Activated CD4-positive, alpha-beta memory T cell treated with anti-CD3 and anti-CD28 coated beads, Interleukin-2, amount 10 ng/mL, durations not matched to agents 7 days and 5 days (primary cell): ENCODE measurements at regions not wholly inside any gene's neighbourhood (a gene's known extent, or its start where the extent isn't known, plus 50 kb on each side); places are given as distances from the start of the nearest gene placed in this dataset.

Experiments used
- CTCF ChIA-PET: fragments of 350-600 bp; sonication (Branson Sonifier 250); formaldehyde crosslinking; loops from one replicate; lab custom pipeline; 2021; ENCODE audit warnings: antibody characterized with exemption, inconsistent platforms; lab: Charles Lee
- POLR2A ChIA-PET: fragments of 350-600 bp; sonication (Branson Sonifier 250); formaldehyde crosslinking; loops from one replicate; lab custom pipeline; 2021; ENCODE audit warnings: antibody characterized with exemption; lab: Charles Lee
- DNase-seq: peaks from one replicate; pipeline ENCODE4 v3.0.0-alpha.2; 2020
- H3K27ac Mint-ChIP-seq: one replicate; pipeline ENCODE4 v1.8.0; 2021; ENCODE audit warnings: mild to moderate bottlenecking, mixed read lengths
- H3K27me3 Mint-ChIP-seq: one replicate; pipeline ENCODE4 v1.8.0; 2021; ENCODE audit warnings: mixed read lengths
- H3K36me3 Mint-ChIP-seq: one replicate; pipeline ENCODE4 v1.8.0; 2021; ENCODE audit warnings: low read depth, mixed read lengths
- H3K4me1 Mint-ChIP-seq: one replicate; pipeline ENCODE4 v1.8.0; 2021; ENCODE audit warnings: mixed read lengths
- H3K4me3 Mint-ChIP-seq: one replicate; pipeline ENCODE4 v1.8.0; 2021; ENCODE audit warnings: mild to moderate bottlenecking, mixed read lengths
- H3K9me3 Mint-ChIP-seq: one replicate; pipeline ENCODE4 v1.8.0; 2021; ENCODE audit warnings: mixed read lengths

DNA sequence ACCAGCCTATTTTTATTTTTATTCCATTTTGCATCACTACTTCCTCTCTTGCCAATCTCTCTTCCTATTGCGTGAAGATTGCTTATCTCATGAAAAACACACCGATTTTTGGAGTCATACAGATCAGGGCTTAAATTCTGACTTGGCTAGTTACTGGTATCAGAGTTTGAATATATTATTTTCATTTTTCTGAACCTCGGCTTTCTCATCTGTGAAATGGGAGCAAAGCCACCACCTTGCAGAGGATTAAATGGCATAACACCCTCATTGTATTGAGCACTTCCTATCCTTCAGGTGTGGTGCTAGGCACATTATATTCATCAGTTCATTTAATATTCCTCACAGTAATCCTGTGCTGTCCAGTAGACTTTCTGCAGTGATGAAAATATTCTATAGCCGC is 208.8 kb downstream of the HAPSTR1 start:
- no peaks in the 10 kb centered on the region for H3K9me3 Mint-ChIP-seq
- ChIA-PET CTCF (no interaction called here), POLR2A (no interaction called here)
- no peaks in the 10 kb centered on the region for H3K4me1 Mint-ChIP-seq
- H3K36me3 Mint-ChIP-seq: no peaks in the 10 kb centered on the region
- H3K27ac Mint-ChIP-seq: no peak overlapping the region
- no peaks in the 10 kb centered on the region for H3K27me3 Mint-ChIP-seq
- H3K4me3 Mint-ChIP-seq: no peak overlapping the region
- no peak for DNase-seq

- H3K27ac Mint-ChIP-seq: no peak overlapping the region
- H3K9me3 Mint-ChIP-seq: no peaks in the 10 kb centered on the region
- CTCF ChIA-PET: no interaction called here
- POLR2A ChIA-PET: interaction anchor here (0.6 kb wide), 1 partner anchor 1345 kb away, joined by 3 read pairs; no protein-coding TSS in a partner anchor
- no peaks in the 10 kb centered on the region for H3K4me1 Mint-ChIP-seq
- no peaks in the 10 kb centered on the region for H3K36me3 Mint-ChIP-seq
- no peak overlapping the region for H3K4me3 Mint-ChIP-seq
- no peaks in the 10 kb centered on the region for H3K27me3 Mint-ChIP-seq
- no peak for DNase-seq
Measured at GRCh38 chr16:9302072-9302471, 210.6 kb downstream of the HAPSTR1 start.

DNA sequence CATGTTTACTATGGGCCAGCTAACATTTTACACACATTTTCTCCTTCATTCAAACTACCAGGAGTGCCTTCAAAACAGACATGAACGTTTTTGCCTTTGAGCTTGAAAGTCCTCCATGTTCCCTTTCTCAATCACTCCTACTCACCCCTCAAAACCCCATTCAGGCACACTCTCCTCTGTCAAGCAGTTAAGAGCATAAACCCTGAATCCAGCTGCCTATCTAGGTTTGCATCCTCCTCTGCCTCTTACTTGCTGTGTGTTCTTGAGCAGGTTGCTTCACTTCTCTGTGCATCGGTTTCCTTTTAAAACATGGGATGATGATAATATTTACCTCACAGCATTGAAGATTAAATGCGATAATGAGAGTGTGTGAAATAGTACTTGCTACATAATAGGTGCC is 215.3 kb downstream of the HAPSTR1 start:
- H3K4me1 Mint-ChIP-seq: no peaks in the 10 kb centered on the region
- H3K36me3 Mint-ChIP-seq: no peaks in the 10 kb centered on the region
- ChIA-PET POLR2A (no interaction called here), CTCF (no interaction called here)
- peaks cover 2% of the 10 kb centered on the region for H3K9me3 Mint-ChIP-seq
- DNase-seq: no peak
- no peak overlapping the region for H3K27ac Mint-ChIP-seq
- no peaks in the 10 kb centered on the region for H3K27me3 Mint-ChIP-seq
- H3K4me3 Mint-ChIP-seq: no peak overlapping the region

DNA sequence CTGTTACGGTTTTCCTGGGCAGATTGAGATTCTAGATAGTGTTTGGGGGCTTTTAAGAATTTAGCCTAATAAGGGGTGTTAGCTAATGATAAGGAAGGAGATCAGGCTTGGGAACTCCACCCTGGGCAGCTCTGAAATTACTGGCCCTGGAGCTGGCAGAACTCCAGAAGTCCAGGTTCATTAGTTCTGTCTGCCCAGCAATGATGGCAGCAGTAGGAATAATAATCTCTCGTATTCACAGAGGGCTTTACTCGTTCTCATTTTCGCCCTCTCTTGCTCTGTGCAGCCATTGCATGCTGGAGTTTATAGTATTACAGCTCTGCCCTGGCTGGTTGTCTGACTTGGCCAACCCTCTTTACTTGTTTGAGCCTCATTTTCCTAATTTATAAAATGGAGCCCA is 216.0 kb downstream of the HAPSTR1 start:
- no peak overlapping the region for H3K27ac Mint-ChIP-seq
- DNase-seq: no peak
- H3K9me3 Mint-ChIP-seq: peaks cover 2% of the 10 kb centered on the region
- POLR2A ChIA-PET: no interaction called here
- CTCF ChIA-PET: no interaction called here
- no peaks in the 10 kb centered on the region for H3K27me3 Mint-ChIP-seq
- no peaks in the 10 kb centered on the region for H3K4me1 Mint-ChIP-seq
- H3K4me3 Mint-ChIP-seq: no peak overlapping the region
- H3K36me3 Mint-ChIP-seq: no peaks in the 10 kb centered on the region

- POLR2A ChIA-PET: no interaction called here
- no peak for DNase-seq
- CTCF ChIA-PET: no interaction called here
- Mint-ChIP-seq H3K27ac (no peak overlapping the region), H3K4me3 (no peak overlapping the region), H3K4me1 (no peaks in the 10 kb centered on the region), H3K36me3 (no peaks in the 10 kb centered on the region), H3K9me3 (peaks cover 2% of the 10 kb centered on the region), H3K27me3 (no peaks in the 10 kb centered on the region)
Measured at GRCh38 chr16:9308356-9308801, 216.9 kb downstream of the HAPSTR1 start.

DNA sequence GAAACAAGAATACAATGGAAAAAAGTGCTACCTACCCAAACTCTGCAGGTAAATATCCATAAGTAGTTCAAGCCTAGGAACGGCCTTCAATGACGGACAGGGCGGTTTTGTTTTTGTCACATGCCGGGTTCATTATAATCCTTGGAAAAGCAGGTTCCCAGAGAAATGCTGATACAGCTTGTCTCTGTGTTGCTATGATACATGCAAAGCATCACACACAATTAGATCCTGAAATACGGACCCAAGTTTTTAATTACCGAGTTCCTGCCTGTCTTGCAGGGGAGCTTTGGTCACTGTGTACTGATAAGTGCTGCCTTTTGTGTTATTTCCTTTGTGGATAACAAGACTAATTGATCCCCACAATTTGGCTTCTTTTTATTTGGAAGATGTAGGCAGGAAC is 217.4 kb downstream of the HAPSTR1 start:
- ChIA-PET POLR2A (no interaction called here), CTCF (no interaction called here)
- H3K4me3 Mint-ChIP-seq: no peak overlapping the region
- H3K9me3 Mint-ChIP-seq: peaks cover 2% of the 10 kb centered on the region
- no peaks in the 10 kb centered on the region for H3K4me1 Mint-ChIP-seq
- no peaks in the 10 kb centered on the region for H3K27me3 Mint-ChIP-seq
- no peak overlapping the region for H3K27ac Mint-ChIP-seq
- H3K36me3 Mint-ChIP-seq: no peaks in the 10 kb centered on the region
- no peak for DNase-seq

- ChIA-PET POLR2A (no interaction called here), CTCF (no interaction called here)
- Mint-ChIP-seq H3K9me3 (peaks cover 2% of the 10 kb centered on the region), H3K27me3 (no peaks in the 10 kb centered on the region), H3K4me3 (no peak overlapping the region), H3K36me3 (no peaks in the 10 kb centered on the region), H3K27ac (no peak overlapping the region), H3K4me1 (no peaks in the 10 kb centered on the region)
- DNase-seq: no peak
Measured at GRCh38 chr16:9309844-9310243, 218.4 kb downstream of the HAPSTR1 start.

DNA sequence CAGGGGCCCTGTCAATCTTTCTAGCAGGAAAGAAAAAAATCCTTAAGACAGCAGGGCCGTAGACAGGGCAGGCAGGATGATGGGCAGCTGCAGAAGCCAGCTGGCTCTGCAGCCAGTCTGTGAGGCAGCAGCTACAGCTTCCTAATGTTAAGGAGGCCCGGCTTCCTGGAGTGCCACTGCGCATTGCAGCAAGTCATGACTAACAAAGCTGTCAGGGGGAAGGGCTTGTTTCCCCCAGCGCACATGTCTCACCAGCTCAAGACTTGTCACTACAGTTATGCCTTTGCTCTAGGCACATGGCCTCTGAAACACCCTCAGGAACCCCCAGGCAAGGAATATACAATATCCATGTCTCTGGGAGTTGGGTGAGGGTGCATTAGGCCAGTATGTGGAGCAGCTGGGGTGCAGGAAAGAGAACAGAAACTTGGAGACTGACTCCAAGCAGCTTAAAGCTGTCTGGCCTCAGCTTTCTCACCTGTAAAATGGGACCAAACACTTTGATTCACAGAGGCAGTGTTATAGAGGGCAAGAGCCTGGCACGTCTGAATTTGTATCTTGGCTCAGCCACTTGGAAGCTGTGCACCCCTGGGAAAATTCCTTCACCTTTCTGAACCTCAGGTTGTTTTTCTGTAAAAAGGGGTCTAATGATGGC is 220.0 kb downstream of the HAPSTR1 start:
- H3K36me3 Mint-ChIP-seq: no peaks in the 10 kb centered on the region
- no peaks in the 10 kb centered on the region for H3K4me1 Mint-ChIP-seq
- H3K27me3 Mint-ChIP-seq: no peaks in the 10 kb centered on the region
- H3K27ac Mint-ChIP-seq: no peak overlapping the region
- no peak for DNase-seq
- H3K4me3 Mint-ChIP-seq: no peak overlapping the region
- CTCF ChIA-PET: no interaction called here
- POLR2A ChIA-PET: no interaction called here
- peaks cover 2% of the 10 kb centered on the region for H3K9me3 Mint-ChIP-seq

DNA sequence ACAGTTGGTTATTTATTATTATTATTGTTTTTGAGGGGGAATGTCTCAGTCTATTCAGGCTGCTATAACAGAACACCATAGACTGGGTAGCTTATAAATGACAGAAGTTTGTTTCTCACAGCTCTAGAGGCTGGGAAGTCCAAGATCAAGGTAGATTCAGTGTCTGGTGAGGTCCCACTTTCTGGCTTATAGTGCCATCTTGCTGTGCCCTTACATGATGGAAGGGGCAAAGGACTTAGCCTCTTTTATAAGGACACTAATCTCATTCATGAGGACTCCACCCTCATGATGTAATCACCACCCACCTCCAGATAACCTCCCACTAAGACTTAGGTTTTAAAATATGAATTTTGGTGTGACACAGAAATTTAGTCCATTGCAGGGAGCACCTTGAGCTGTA is 224.6 kb downstream of the HAPSTR1 start:
- Mint-ChIP-seq H3K27me3 (no peaks in the 10 kb centered on the region), H3K4me3 (no peak overlapping the region), H3K36me3 (no peaks in the 10 kb centered on the region), H3K27ac (no peak overlapping the region), H3K9me3 (peaks cover 6% of the 10 kb centered on the region), H3K4me1 (no peaks in the 10 kb centered on the region)
- ChIA-PET POLR2A (no interaction called here), CTCF (no interaction called here)
- no peak for DNase-seq

- H3K4me1 Mint-ChIP-seq: no peaks in the 10 kb centered on the region
Measured at GRCh38 chr16:9316615-9317014, 225.2 kb downstream of the HAPSTR1 start.

DNA sequence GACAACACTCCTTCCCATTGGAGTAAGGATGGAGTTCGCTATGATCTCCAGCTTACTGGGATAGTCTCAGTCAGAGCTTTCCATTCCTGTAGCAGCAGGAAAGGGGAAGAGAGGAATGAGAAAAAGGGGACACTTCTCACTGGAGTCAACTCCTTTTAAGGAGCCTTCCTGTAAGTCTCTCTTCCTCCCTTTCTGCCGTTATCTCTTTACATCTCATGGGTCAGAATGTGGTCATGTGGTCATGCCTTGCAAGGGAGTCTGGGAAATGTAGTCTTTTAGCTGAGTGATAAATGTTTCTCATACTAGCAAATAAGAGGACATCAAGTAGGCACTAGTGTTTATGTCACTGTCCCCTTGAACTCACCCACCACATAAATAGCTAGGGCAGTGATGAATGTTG is 227.3 kb downstream of the HAPSTR1 start:
- Mint-ChIP-seq H3K4me1 (no peaks in the 10 kb centered on the region), H3K36me3 (no peaks in the 10 kb centered on the region), H3K27me3 (no peaks in the 10 kb centered on the region), H3K27ac (no peak overlapping the region), H3K4me3 (no peak overlapping the region), H3K9me3 (peaks cover 6% of the 10 kb centered on the region)
- POLR2A ChIA-PET: no interaction called here
- no peak for DNase-seq
- CTCF ChIA-PET: no interaction called here

More at GRCh38 chr16:9316615-9317014, 225.2 kb downstream of the HAPSTR1 start:
- no peak overlapping the region for H3K27ac Mint-ChIP-seq
- no peaks in the 10 kb centered on the region for H3K36me3 Mint-ChIP-seq
- no peak overlapping the region for H3K4me3 Mint-ChIP-seq
- H3K27me3 Mint-ChIP-seq: no peaks in the 10 kb centered on the region
- peaks cover 6% of the 10 kb centered on the region for H3K9me3 Mint-ChIP-seq
- ChIA-PET CTCF (no interaction called here), POLR2A (no interaction called here)
- no peak for DNase-seq

DNA sequence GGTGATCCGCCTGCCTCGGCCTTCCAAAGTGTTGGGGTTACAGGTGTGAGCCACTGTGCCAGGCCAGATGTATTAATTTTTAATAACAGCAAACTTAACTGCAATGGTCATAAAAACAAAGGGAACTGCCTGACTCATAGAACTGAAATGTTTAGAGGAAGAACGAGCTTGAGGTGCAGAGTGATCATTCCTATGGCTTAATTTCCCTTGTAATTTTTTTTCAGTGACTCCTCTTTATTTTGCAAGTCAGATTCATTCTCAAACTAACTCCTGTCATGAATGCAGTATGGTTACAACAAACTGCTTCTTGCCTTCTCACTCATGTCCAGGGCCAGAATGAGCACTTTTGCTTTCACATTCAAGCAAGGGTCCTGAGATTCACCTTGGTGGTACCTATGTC is 231.3 kb downstream of the HAPSTR1 start:
- H3K36me3 Mint-ChIP-seq: no peaks in the 10 kb centered on the region
- no peaks in the 10 kb centered on the region for H3K27me3 Mint-ChIP-seq
- POLR2A ChIA-PET: no interaction called here
- no peaks in the 10 kb centered on the region for H3K4me1 Mint-ChIP-seq
- no peak for DNase-seq
- H3K9me3 Mint-ChIP-seq: peaks cover 6% of the 10 kb centered on the region
- CTCF ChIA-PET: no interaction called here
- H3K4me3 Mint-ChIP-seq: no peak overlapping the region
- H3K27ac Mint-ChIP-seq: no peak overlapping the region

DNA sequence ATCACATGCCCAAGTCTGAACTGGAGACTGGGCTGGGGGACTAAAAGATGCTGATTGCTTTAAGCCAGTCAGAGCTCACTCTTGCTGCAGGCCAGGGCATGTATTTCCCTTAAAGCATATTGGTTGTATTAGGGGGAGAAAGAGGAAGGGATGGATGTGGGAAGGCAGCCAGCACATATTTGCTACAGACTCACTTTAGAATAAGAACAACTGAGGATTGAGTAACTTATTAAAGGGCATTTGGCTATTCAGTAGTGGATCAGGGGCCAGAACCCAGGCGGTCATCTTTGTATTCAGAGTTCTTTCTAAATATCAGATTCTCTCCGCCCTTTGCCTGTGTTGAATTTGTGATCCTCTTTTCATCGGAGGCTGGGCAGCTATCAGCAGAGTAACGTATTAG is 231.7 kb downstream of the HAPSTR1 start:
- H3K27ac Mint-ChIP-seq: no peak overlapping the region
- DNase-seq: no peak
- peaks cover 6% of the 10 kb centered on the region for H3K9me3 Mint-ChIP-seq
- no peaks in the 10 kb centered on the region for H3K36me3 Mint-ChIP-seq
- CTCF ChIA-PET: no interaction called here
- POLR2A ChIA-PET: no interaction called here
- H3K4me3 Mint-ChIP-seq: no peak overlapping the region
- H3K4me1 Mint-ChIP-seq: no peaks in the 10 kb centered on the region
- H3K27me3 Mint-ChIP-seq: no peaks in the 10 kb centered on the region

- no peak for DNase-seq
- Mint-ChIP-seq H3K9me3 (no peaks in the 10 kb centered on the region), H3K4me1 (no peaks in the 10 kb centered on the region), H3K27ac (no peak overlapping the region), H3K36me3 (no peaks in the 10 kb centered on the region), H3K27me3 (no peaks in the 10 kb centered on the region), H3K4me3 (no peak overlapping the region)
- POLR2A ChIA-PET: no interaction called here
- CTCF ChIA-PET: no interaction called here
Measured at GRCh38 chr16:9327253-9327652, 235.8 kb downstream of the HAPSTR1 start.
